ENCODE measurements at regions not wholly inside any gene's neighbourhood (a gene's known extent, or its start where the extent isn't known, plus 50 kb on each side); places are given as distances from the start of the nearest gene placed in this dataset.

DNA sequence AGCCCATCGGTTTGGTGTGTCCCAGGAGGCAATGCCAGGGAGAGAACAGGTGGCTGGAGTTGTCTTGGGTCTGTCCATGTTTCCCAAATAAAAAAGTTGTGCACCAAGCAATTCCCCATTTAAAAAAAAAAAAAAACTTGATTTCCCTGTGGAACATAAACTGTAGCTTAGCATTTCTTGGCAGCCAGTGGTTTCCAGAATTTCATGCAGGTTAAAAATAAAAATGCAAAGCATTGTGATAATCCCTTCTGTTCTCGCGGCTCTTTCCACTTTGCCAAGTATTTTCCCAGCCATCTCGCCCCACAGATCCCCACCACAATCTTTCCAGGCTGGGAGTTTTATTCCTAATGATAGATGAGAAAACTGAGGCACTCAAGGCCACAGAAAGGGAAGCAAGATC is 51.4 kb upstream of the MSX1 start:
- intact Hi-C loops (cut with DNase I): no loop called here
- DNase-seq: no peak

DNA sequence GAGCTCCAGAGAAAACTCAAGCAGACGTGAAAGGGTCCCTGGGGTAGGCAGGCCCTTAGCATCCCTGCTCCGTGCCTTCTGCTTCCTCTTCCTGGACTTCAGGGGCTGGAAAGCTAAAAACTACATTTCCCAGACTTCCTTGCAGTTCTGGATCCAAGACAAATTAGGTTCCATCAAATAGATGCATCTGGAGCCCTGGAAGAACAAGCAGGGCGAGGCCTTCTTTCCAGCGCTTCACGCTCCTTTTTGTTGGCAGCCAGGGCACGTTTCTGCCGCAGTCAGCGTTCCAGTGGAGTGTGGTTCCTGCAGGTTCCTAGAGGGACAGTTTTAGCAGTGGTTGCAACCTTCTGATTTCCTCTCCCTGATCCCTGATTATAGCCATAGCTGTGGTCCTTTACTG is 53.6 kb upstream of the MSX1 start:
- intact Hi-C loops (cut with DNase I): no loop called here
- no peak for DNase-seq

DNA sequence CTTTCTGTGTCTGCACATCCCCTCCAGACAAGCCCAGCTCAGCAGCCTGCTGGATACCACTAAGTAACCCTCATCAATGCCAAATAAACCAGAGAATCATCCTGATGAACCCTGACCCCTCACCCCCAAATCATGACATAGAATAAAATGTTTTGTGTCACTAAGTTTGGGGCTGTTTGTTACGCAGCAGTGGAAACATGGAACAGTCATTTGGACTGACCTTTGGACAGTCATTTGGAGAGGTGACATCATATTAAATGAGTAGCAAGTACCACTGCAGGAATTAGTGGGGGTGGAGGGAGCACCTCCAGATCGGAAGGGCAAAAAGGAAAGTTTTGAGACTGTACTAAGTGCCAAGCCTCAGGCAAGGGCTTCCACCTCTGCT is 55.6 kb upstream of the MSX1 start:
- DNase-seq: no peak
- intact Hi-C loops (cut with DNase I): no loop called here

DNA sequence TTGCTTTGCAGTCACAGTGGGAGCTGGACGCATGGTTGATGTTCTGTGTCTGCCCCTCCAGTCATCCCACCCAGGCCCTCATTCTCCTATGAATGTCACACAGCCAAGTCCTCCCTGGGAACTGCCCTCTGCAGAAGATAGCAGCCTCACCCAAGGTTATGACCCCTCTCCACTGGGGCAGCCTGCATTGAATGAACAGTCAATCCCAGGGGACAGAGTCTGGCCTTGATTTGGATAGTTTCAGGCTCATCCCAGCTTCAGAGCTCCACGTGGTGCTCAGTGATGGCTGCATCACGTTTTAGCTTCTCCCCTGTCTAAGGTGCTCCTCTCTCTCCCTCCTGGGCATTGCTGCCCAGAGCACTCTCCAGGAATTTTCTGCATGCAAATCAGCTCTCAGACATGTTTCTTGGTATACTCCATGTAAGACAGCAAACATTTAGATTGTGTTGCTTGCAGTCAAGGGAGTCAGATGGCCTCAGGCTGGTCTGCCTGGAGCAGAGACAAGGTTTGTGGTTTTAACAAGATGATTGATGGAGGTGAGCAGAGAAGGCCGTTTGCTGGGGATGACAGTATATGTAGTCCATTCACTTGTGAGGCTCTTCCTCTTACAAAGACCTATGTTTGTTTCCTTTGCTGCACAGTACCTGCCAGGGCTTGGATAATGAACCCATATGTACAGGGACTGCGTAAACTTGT is 56.1 kb upstream of the MSX1 start:
- intact Hi-C loops (cut with DNase I): no loop called here
- no peak for DNase-seq

DNA sequence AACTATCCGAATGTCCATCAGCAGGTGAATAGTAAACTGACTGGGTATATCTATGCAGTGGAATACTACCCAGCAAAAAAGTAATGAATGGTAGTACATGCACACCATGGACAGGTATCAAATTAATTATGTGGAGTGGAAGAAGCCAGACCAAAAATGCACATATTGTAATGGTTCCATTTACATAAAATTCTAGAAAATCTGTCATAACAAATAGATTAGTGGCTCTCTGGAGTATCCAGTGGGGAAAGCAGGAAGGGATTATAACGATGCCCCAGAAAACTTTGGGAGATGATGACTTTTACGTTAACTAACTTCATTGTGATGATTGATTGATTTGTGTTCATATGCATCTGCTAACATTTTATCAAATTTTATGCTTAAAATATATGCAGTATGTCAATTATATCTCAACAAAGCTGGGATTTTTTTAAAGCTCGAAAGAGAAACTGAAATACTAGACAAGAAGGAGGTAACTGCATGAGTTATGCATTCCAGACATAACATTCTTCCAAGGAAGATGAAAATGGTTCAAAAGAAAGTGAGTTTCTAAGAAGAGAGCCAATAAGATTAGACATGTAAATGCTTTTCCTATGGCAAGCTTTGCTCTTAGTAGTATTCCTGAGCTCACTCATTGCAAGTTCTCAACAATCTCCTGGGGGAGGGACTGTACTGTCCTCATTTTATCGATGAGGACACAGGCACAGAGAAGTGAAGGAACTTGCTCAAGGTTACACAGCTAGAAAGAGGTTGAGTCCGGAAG is 58.6 kb upstream of the MSX1 start:
- intact Hi-C loops (cut with DNase I): no loop called here
- no peak for DNase-seq

DNA sequence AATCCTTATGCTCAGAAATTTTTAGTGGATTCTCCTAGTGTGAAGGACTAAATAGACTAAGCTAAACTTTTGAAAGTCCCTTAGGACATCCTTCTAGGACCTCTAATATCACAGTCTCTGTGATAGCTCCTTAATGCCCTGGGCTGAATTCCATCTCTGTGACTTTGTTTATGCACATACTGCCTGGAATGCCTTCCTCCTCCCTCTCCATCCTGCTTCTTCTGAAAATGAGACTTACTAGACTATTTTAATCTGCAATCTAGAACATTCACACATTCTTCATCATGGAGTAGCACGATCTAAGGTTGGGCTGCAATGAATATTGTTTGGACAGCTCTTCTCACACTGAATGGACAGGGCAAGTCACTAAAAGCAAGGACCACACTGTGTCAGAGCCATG is 65.0 kb upstream of the MSX1 start:
- intact Hi-C loops (cut with DNase I): no loop called here
- DNase-seq: no peak

DNA sequence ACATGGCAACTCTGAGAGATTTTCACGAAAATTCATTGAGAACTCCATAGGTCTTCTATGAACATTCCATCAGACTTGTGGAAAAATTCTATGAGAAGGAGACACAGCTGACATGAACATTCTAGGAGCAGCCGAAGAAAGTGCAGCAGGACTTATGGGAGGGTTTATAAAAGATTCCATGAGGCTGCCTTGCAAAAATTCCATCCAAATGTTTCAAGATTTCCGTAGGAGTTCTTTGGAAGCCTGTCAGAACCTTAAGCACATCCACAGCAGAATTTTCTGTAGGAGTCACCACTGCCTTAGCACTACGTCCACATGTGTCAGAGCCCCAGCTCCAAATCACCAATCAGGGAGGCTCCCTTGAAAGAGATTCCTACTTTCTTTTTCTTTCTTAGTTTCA is 67.0 kb upstream of the MSX1 start:
- no peak for DNase-seq
- intact Hi-C loops (cut with DNase I): no loop called here

DNA sequence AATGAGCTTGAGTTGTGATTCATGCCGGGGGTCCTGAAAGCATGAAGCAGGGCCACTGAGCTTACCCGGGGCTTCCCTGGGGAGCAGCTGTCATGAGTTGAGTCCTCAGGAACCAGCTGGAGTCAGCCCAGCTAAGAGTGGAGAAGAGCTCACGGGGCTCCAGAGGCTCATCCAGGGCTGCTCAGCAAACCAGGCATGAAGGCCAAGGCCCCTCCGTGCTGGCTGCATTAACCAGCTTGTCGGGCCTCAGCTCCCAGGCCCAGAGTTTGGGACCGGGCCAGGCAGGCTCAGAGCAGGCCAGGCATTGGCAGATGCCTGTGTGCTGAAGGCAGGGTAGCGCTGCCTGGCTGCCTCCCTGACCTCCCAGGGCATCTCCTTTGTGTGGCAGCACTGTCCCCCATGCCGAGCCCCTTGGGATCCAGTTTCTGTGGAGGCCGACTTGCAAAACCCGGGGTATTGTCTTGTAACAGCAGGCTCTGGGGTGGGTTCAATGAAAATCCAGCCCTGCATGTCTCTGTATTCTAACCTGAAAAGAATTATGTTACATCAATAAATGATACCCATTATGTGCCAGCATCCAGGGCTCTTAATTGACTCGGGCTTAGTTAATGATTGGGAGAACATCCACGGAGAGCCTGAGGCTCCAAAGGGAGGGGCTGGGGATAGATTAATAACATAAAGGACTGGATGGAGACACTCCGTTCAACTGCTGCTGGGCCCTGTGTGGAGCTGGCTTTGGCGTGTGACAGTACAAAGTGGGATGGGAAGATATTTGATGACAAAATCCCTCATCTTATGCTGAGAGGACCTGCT is 68.0 kb upstream of the MSX1 start:
- peak; percentile 20 to 89 (median 52) for DNase-seq
- intact Hi-C loops (cut with DNase I): no loop called here

DNA sequence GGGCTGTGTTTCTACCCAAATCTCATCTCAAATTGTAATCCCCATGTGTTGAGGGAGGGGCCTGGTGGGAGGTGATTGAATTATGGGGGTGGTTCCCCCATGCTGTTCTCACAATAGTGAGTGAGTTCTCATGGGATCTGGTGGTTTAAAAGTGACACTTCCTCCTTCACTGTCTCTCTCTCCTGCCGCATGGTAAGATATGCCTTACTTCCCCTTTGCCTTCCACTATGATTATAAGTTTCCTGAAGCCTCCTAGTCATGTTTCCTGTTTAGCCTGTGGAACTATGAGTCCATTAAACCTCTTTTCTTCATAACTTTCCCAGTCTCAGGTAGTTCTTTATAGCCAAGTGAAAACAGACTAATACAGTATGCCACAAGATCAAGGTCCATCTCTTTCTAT is 70.0 kb upstream of the MSX1 start:
- intact Hi-C loops (cut with DNase I): no loop called here
- no peak for DNase-seq

DNA sequence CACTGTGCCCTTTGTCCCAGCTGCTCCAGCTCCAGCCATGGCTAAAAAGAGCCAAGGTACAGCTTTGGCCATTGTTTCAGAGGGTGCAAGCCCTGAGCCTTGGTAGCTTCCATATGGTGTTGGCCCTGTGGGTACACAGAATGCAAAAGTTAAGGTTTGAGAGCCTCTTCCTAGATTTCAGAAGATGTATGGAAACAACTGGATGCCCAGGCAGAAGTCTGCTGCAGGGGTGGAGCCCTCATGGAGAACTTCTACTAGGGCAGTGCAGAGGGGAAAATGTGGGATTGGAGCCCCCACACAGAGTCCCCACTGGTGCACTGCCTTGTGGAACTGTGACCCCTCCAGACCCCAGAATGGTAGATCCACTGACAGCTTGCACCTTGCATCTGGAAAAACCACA is 70.9 kb upstream of the MSX1 start:
- no peak for DNase-seq
- intact Hi-C loops (cut with DNase I): no loop called here

DNA sequence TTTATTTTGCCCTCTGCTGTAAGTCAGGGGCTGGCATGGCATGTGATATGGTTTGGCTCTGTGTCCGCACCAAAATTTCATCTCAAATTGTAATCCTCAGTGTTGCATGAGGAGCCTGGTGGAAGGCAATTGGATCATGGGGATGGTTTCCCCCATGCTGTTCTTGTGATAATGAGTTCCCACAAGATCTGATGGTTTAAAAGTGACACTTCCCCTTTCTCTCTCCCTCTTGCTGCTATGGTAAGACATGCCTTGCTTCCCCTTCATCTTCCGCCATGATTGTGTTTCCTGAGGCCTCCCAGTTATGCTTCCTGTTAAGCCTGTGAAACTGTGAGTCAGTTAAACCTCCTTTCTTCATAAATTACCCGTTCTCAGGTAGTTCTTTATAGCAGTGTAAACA is 72.0 kb upstream of the MSX1 start:
- no peak for DNase-seq

DNA sequence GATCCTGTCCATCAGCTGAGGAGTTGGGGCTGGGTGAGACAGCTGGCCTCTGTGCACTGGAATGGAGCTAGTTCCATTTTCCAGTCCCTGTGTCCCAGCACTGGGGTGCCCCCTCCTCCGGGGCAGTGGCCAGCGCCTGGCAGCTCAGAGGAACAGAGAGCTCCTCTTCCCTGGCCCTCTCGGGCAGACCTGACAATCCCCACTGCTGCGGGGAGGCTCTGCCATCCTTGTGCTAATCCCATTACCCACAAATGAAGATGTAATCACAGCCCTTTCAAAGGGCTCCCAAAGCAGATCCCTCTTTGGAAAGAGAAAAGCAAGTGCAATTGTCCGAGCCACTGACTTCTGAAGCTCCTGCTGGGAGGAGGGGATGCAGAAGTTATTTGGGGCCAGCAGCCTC is 75.1 kb upstream of the MSX1 start:
- DNase-seq: no peak

More for the DNA sequence above, 72.0 kb upstream of the MSX1 start:
- intact Hi-C loops (cut with DNase I): no loop called here

DNA sequence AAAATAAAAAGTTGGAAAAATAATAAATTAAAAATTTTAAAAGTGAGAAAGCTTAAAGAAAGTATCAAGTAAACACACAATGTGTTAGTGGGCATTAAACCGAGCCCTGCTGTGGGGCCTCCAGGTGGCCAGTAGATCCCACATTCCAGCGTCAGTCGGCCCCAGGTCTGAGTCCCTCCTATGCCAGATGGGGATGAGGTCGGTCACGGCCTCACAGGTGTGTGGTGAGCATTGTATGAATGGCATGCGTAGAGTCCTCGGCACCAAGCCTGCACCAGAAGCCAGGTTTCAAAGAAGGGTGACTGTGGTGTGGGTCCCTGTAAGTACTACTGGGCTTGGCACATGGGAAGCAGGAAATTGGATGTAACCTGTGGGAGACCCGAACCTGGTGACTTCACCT is 75.6 kb upstream of the MSX1 start:
- no peak for DNase-seq
- intact Hi-C loops (cut with DNase I): no loop called here

More for the DNA sequence above, 75.1 kb upstream of the MSX1 start:
- intact Hi-C loops (cut with DNase I): no loop called here

DNA sequence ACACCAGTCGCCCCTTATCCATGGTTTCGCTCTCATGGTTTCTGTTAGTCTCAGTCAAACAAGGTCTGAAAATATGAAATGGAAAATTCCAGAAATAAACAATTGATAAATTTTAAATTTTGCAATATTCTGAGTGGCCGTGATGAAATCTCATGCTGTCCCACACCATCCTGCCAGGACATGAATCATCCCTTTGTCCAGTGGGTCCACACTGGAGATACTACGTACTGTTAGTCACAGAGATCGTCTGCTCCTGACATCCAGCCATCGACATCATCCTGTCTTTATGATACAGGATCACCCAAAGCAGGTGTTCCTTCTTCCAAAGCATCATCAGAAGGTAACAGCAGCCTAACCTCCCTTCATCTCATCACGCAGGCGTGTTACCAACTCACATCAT is 76.5 kb upstream of the MSX1 start:
- no peak for DNase-seq
- intact Hi-C loops (cut with DNase I): no loop called here

DNA sequence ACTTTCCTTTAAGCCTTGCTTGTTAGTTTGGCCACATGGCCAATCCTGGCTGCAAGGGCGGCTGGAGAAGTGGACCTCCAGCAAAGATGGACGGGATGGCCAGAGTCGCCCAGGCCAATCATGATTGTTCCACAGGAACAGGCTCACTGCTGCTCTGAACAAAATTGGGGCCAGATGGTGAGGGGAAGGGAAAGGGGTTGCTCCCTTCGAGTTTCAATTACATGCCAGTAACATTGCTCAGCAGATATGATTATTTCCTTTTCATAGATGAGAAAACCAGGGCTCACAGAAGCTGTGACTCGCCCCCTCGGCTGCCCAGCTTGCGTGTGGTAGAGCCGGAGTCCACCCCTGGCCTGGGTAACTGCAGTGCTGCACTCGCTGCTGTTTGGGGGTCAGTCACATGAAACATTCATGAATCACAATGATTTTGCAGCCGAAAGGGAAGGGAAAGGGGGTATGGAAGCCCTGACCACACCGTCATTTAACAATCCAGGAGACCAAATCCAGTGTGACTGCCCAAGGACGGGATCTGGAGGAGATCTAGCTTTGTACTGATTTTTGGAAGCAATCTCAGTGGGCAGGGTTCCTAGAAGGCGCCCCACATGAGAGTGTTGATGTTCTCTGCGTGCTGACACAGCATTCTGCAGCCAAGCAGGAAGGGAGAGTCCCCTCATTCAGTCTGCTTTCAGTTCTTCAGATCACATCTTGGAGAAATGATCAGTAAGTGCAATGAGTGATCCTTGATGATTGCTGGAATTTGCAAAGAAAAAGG is 77.3 kb upstream of the MSX1 start:
- intact Hi-C loops (cut with DNase I): no loop called here
- no peak for DNase-seq

DNA sequence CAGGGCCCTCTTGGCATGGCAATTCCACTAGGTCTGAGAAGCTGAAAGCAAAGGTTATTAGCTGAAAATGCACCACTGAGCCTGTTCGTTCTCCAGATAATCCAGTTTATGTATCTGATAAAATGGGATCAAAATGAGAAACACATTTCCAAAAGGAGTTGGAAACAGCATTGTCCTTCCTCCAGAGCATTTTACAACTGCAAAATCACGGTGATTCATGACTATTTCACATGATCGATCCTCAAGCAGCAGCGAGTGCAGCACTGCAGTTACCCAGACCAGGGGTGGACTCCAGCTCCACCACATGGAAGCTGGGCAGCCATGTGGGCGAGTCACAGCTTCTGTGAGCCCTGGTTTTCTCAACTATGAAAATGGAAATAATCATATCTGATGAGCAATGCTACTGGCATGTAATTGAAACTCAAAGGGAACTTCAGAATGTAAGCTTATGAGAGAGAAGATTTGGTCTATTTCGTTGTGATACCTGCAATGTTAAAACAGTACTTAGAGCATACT is 78.7 kb upstream of the MSX1 start:
- no peak for DNase-seq
- intact Hi-C loops (cut with DNase I): no loop called here

DNA sequence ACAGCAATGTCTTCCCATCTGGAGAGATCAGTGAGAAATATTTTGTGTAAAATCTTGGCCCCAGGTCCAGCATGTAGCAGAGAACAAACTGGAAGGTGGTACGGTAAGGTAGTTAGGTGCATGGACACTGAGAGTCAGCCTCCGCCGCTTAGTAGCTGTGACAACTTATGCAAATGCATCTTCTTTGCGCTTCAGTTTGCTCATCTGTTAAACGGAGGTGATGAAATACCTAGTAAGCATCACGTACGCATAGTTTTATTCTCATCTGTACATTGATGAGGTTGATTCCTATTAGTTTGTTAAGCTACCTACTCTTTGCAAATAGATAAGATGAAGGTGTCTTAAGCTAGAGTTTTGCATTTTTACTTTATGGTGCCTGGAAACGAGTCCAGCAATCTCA is 80.0 kb upstream of the MSX1 start:
- no peak for DNase-seq
- intact Hi-C loops (cut with DNase I): no loop called here

DNA sequence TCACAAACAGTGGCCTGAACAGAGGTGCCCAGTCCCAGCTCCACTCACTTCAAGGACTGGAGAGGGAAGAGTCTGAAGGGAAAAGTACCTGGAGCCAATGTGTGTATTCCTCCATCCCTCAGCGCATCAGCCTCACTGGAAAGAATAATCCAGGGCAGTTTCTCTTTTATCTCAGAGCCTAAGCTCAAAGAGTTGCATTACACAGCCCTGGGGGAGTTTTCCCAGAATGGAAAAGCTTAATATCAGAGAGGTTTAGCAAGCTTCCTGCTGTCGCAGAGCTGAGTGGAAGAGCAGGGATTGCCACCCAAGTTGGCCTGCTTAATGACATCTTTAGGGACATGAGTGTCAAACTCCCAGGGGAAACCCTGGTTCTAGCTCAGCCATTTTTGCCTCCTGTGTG is 80.4 kb upstream of the MSX1 start:
- DNase-seq: no peak
- intact Hi-C loops (cut with DNase I): no loop called here

DNA sequence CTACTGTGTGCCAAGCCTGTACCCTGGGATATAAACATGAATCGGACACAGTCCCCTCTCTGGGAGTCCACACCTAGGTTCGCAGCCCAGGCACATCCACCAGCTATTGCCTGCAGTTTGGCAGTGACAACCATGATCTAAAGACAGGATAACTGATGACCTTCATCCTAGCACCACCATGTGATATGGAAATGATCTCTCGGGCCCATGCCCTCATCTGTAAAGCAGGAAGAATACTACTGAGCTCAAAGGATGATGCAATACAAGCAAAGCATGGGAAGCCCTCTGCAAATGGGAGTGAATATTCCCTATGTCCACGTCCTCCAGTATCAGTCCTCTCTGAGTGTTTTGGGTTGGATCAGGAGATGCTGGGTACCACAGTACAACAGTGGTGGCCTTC is 80.9 kb upstream of the MSX1 start:
- DNase-seq: no peak
- intact Hi-C loops (cut with DNase I): no loop called here

DNA sequence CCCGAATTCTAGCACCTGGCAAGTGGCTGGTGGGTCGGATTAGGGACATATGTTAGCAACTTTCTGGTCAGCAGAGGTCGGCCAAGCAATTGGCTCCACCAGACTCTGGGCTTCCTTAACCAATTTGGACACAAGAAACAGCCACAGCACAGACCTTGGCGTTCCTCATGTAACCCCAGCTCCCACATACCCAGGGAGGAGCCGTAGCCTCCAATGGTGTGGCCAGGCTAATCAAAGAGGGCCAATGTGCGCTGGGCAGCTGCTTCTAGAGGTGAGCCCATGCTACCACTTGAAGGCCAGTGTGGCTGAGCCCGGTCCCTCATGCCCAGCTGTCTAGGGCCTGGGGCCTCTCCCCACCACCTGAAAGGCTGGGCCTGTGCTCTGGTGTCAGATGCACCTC is 82.5 kb upstream of the MSX1 start:
- intact Hi-C loops (cut with DNase I): no loop called here
- no peak for DNase-seq

DNA sequence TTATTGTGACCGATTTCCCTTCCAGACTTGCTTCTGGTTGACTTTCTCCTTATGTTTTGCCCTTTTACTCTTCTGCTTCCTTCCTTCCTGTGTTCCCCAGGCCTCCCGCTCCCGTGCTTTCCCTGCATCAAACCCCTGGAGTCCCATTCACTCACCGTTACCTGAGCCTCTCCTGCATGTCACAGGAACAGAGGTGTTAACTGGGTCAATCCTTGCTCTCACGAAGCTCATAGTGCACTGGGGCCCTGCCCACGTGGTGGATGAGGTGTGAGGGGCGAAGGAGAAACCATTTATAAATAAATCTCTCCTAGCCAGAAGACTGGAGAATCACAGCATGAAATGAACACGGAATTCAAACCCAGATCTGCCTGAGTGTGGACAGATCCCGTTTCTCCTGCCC is 83.1 kb upstream of the MSX1 start:
- intact Hi-C loops (cut with DNase I): no loop called here
- DNase-seq: no peak
